Forelimb muscle (tissue), 1 donor: ENCODE measurements at regions not wholly inside any gene's neighbourhood (a gene's known extent, or its start where the extent isn't known, plus 50 kb on each side); places are given as distances from the start of the nearest gene placed in this dataset.

Experiments
- DNase-seq: peaks from one replicate; pipeline ENCODE4 v3.0.0-alpha.2; 2013; ENCODE audit warnings: low read depth

- no peak for DNase-seq
Measured at GRCh38 chr14:27090716-27091115, 492.9 kb upstream of the NOVA1 start.

- DNase-seq: no peak
Measured at GRCh38 chr14:27091973-27092372, 494.1 kb upstream of the NOVA1 start.

GRCh38 chr14:27096091-27096490 lies 498.3 kb upstream of the NOVA1 start:
- no peak for DNase-seq

- no peak for DNase-seq
Measured at GRCh38 chr14:27098451-27098850, 500.6 kb upstream of the NOVA1 start.

GRCh38 chr14:27114180-27114579 lies 516.3 kb upstream of the NOVA1 start:
- DNase-seq: no peak

- DNase-seq: no peak
Measured at GRCh38 chr14:27123162-27123561, 525.3 kb upstream of the NOVA1 start.

- DNase-seq: no peak
Measured at GRCh38 chr14:27127838-27128237, 530.0 kb upstream of the NOVA1 start.

GRCh38 chr14:27134200-27134599 lies 536.4 kb upstream of the NOVA1 start:
- no peak for DNase-seq

GRCh38 chr14:27145170-27145569 lies 547.3 kb upstream of the NOVA1 start:
- no peak for DNase-seq

GRCh38 chr14:27148143-27148542 lies 550.3 kb upstream of the NOVA1 start:
- no peak for DNase-seq

GRCh38 chr14:27164139-27164538 lies 566.3 kb upstream of the NOVA1 start:
- DNase-seq: no peak

GRCh38 chr14:27175489-27175888 lies 577.7 kb upstream of the NOVA1 start:
- DNase-seq: no peak

GRCh38 chr14:27181333-27181732 lies 583.5 kb upstream of the NOVA1 start:
- no peak for DNase-seq

- DNase-seq: no peak
Measured at GRCh38 chr14:27184427-27184826, 586.6 kb upstream of the NOVA1 start.

- DNase-seq: no peak
Measured at GRCh38 chr14:27186048-27186447, 588.2 kb upstream of the NOVA1 start.

- no peak for DNase-seq
Measured at GRCh38 chr14:27187136-27187535, 589.3 kb upstream of the NOVA1 start.

GRCh38 chr14:27190296-27190695 lies 592.5 kb upstream of the NOVA1 start:
- no peak for DNase-seq

- no peak for DNase-seq
Measured at GRCh38 chr14:27199272-27199671, 601.4 kb upstream of the NOVA1 start.

GRCh38 chr14:27205036-27205435 lies 607.2 kb upstream of the NOVA1 start:
- no peak for DNase-seq

- DNase-seq: no peak
Measured at GRCh38 chr14:27211741-27212140, 613.9 kb upstream of the NOVA1 start.

GRCh38 chr14:27222671-27223070 lies 624.8 kb upstream of the NOVA1 start:
- DNase-seq: no peak

- DNase-seq: no peak
Measured at GRCh38 chr14:27223906-27224305, 626.1 kb upstream of the NOVA1 start.

GRCh38 chr14:27228053-27228452 lies 630.2 kb upstream of the NOVA1 start:
- no peak for DNase-seq

GRCh38 chr14:27234331-27234730 lies 636.5 kb upstream of the NOVA1 start:
- DNase-seq: no peak

- DNase-seq: no peak
Measured at GRCh38 chr14:27236601-27237000, 638.8 kb upstream of the NOVA1 start.
